MM.1S (cell line): ENCODE measurements at regions not wholly inside any gene's neighbourhood (a gene's known extent, or its start where the extent isn't known, plus 50 kb on each side); places are given as distances from the start of the nearest gene placed in this dataset.

ENCODE experiments used
- DNase-seq: peaks from one replicate; pipeline ENCODE4 v3.0.0-alpha.2; 2015
- H2AFZ ChIP-seq: fragments of 300-600 bp; sonication (generic); 2 replicates; pipeline ENCODE4 v1.6.0; 2016; ENCODE audit warnings: antibody characterized with exemption, low read length
- H3F3A ChIP-seq: fragments of 300-600 bp; sonication (generic); 2 replicates; pipeline ENCODE4 v1.6.1; 2016; ENCODE audit warnings: mild to moderate bottlenecking, antibody characterized with exemption, low read length, moderate library complexity, mixed read lengths; ENCODE audit not compliant: insufficient read depth
- H3K27ac ChIP-seq: fragments of 300-600 bp; sonication (generic); 2 replicates; pipeline ENCODE4 v1.5.1; 2016; ENCODE audit warnings: mild to moderate bottlenecking, low read length
- H3K27me3 ChIP-seq: fragments of 300-600 bp; sonication (generic); replicated peaks from 2 replicates; pipeline ENCODE4 v1.6.0; 2016; ENCODE audit warnings: low read length; ENCODE audit not compliant: insufficient read depth
- H3K36me3 ChIP-seq: fragments of 300-600 bp; sonication (generic); replicated peaks from 2 replicates; pipeline ENCODE4 v1.6.1; 2016; ENCODE audit warnings: mild to moderate bottlenecking, low read length, mixed read lengths; ENCODE audit not compliant: insufficient read depth
- H3K4me1 ChIP-seq: fragments of 300-600 bp; sonication (generic); 2 replicates; pipeline ENCODE4 v1.6.1; 2016; ENCODE audit warnings: low read length, mixed read lengths
- H3K4me2 ChIP-seq: fragments of 300-600 bp; sonication (generic); 2 replicates; pipeline ENCODE4 v1.6.0; 2016; ENCODE audit warnings: low read depth, low read length
- H3K4me3 ChIP-seq: fragments of 300-600 bp; sonication (generic); 2 replicates; pipeline ENCODE4 v1.5.1; 2016; ENCODE audit warnings: low read length, mixed read lengths
- H3K79me2 ChIP-seq: fragments of 300-600 bp; sonication (generic); 2 replicates; pipeline ENCODE4 v1.6.1; 2016; ENCODE audit warnings: mixed run types, low read length, mixed read lengths
- H3K9ac ChIP-seq: fragments of 300-600 bp; sonication (generic); 2 replicates; pipeline ENCODE4 v1.6.1; 2016; ENCODE audit warnings: low read length, mixed read lengths
- H3K9me2 ChIP-seq: fragments of 300-600 bp; sonication (generic); replicated peaks from 2 replicates; pipeline ENCODE4 v1.6.1; 2016; ENCODE audit warnings: mild to moderate bottlenecking, low read length, mixed read lengths; ENCODE audit not compliant: insufficient read depth
- H3K9me3 ChIP-seq: fragments of 300-600 bp; sonication (generic); replicated peaks from 2 replicates; pipeline ENCODE4 v1.6.1; 2016; ENCODE audit warnings: mild to moderate bottlenecking, low read length, mixed read lengths; ENCODE audit not compliant: insufficient read depth
- H4K20me1 ChIP-seq: fragments of 300-600 bp; sonication (generic); 2 replicates; pipeline ENCODE4 v1.6.1; 2016; ENCODE audit warnings: mild to moderate bottlenecking, low read length, moderate library complexity, mixed read lengths; ENCODE audit not compliant: insufficient read depth
- EZH2 ChIP-seq: fragments of 300-600 bp; sonication (generic); optimal IDR thresholded peaks from 2 replicates; pipeline ENCODE3; 2017; ENCODE audit warnings: low read depth, mild to moderate bottlenecking, antibody characterized with exemption, low read length, mixed read lengths
- EZH2phosphoT487 ChIP-seq: fragments of 300-600 bp; sonication (generic); IDR thresholded peaks from 2 replicates; pipeline ENCODE4 v1.6.1; 2018; ENCODE audit warnings: antibody characterized with exemption, low read length
- TF ChIP-seq, protein P1 (sequence below): fragments of 300-600 bp; sonication (generic); IDR thresholded peaks from 2 replicates; pipeline ENCODE4 v1.5.1; 2016; ENCODE audit warnings: antibody characterized with exemption, low read length, mixed read lengths

DNA sequence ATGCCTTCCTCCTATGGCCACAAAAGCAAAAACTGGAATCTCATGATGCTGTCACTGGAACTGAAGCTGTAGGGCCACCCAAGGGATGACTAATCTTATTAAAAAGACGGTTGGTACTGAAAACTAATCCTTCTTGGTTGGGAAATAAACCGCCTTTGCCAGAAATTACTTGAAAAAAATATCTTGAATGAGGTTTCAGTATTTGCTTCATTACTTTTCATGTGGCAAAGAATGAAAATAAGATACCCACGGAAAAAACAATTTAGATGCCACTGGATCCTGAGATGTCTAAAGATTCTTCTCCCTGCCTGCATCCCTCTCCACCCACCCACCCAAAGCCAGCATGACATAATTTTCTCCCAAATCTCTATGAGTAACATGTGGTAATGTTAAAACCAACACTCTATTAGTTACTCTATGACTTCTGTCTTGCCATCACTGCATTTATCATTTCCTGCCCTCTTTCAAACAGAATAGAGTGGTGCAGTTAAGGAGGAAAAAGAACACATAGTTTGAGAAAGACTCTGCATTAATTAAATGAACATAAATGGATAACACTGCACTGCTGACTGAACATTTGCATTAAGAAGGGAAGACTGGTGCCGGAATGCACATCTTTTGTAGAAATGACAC, 111.8 kb upstream of the DPH6 start:
- Histone ChIP-seq H3K9me3 (no peaks in the 10 kb centered on the region), H3F3A (no peaks in the 10 kb centered on the region), H3K36me3 (no peaks in the 10 kb centered on the region), H3K27me3 (no peaks in the 10 kb centered on the region), H2AFZ (no peak overlapping the region), H3K4me2 (no peak overlapping the region), H3K9me2 (no peaks in the 10 kb centered on the region), H3K27ac (no peak overlapping the region), H3K4me1 (no peaks in the 10 kb centered on the region), H3K9ac (no peak overlapping the region), H3K4me3 (no peak overlapping the region), H4K20me1 (no peaks in the 10 kb centered on the region), H3K79me2 (no peaks in the 10 kb centered on the region)
- TF ChIP-seq EZH2 = no peak
- TF ChIP-seq EZH2phosphoT487 = no peak
- TF ChIP-seq, protein P1, sequence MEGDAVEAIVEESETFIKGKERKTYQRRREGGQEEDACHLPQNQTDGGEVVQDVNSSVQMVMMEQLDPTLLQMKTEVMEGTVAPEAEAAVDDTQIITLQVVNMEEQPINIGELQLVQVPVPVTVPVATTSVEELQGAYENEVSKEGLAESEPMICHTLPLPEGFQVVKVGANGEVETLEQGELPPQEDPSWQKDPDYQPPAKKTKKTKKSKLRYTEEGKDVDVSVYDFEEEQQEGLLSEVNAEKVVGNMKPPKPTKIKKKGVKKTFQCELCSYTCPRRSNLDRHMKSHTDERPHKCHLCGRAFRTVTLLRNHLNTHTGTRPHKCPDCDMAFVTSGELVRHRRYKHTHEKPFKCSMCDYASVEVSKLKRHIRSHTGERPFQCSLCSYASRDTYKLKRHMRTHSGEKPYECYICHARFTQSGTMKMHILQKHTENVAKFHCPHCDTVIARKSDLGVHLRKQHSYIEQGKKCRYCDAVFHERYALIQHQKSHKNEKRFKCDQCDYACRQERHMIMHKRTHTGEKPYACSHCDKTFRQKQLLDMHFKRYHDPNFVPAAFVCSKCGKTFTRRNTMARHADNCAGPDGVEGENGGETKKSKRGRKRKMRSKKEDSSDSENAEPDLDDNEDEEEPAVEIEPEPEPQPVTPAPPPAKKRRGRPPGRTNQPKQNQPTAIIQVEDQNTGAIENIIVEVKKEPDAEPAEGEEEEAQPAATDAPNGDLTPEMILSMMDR = no peak
- no peak for DNase-seq

DNA sequence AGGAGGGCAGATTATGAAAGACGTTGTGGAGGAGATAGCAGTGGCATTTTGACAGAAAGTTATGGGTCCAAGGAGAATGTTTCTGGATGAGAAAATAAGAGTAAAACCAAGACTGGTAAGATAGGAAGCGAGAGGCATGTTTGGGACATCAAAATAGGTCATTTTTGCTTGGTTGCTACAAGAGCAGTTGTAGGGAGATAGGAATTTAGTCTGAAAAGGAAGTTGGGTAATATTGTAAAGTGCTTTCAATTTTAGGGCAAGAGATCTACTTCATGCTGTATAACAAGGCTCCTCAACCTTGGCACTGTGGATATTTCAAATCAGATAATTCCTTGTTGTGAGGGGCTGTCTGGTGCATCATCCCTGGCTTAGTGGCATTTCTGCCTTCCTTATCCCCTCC, 118.0 kb upstream of the DPH6 start:
- no peaks in the 10 kb centered on the region for H3K9me2 ChIP-seq
- no peak overlapping the region for H3K4me3 ChIP-seq
- H3K4me1 ChIP-seq = peaks cover 11% of the 10 kb centered on the region; the same call in 1 of the 2 replicates
- no peaks in the 10 kb centered on the region for H3F3A ChIP-seq
- no peak overlapping the region for H3K27ac ChIP-seq
- no peak overlapping the region for H2AFZ ChIP-seq
- no peak overlapping the region for H3K4me2 ChIP-seq
- DNase-seq = no peak
- H3K27me3 ChIP-seq = no peaks in the 10 kb centered on the region
- no peak overlapping the region for H3K9ac ChIP-seq
- H3K79me2 ChIP-seq = no peaks in the 10 kb centered on the region
- no peaks in the 10 kb centered on the region for H3K36me3 ChIP-seq
- H4K20me1 ChIP-seq = no peaks in the 10 kb centered on the region
- no peak for TF ChIP-seq EZH2phosphoT487
- TF ChIP-seq, protein P1 = no peak
- no peaks in the 10 kb centered on the region for H3K9me3 ChIP-seq

GRCh38 chr15:35665896-35666536, 120.1 kb upstream of the DPH6 start:
- TF ChIP-seq, protein P1 = no peak
- no peak for TF ChIP-seq EZH2
- no peak for TF ChIP-seq EZH2phosphoT487
- Histone ChIP-seq H3K9ac (no peak overlapping the region), H3K36me3 (no peaks in the 10 kb centered on the region), H3F3A (no peaks in the 10 kb centered on the region), H3K4me2 (no peak overlapping the region), H3K79me2 (no peaks in the 10 kb centered on the region), H2AFZ (no peak overlapping the region), H3K27me3 (no peaks in the 10 kb centered on the region), H3K9me2 (no peaks in the 10 kb centered on the region), H3K4me3 (no peak overlapping the region), H3K9me3 (no peaks in the 10 kb centered on the region), H3K4me1 (peaks cover 11% of the 10 kb centered on the region; the same call in 1 of the 2 replicates), H4K20me1 (no peaks in the 10 kb centered on the region), H3K27ac (no peak overlapping the region)
- no peak for DNase-seq
